HG02642 (cell line): ENCODE measurements at regions not wholly inside any gene's neighbourhood (a gene's known extent, or its start where the extent isn't known, plus 50 kb on each side); places are given as distances from the start of the nearest gene placed in this dataset.

ENCODE experiments used
- ATAC-seq: cut with Tn5 transposase; IDR thresholded peaks from one replicate; pipeline ENCODE4 v1.9.1; 2021; ENCODE audit warnings: mild to moderate bottlenecking; ENCODE audit not compliant: unreplicated experiment, poor library complexity

DNA sequence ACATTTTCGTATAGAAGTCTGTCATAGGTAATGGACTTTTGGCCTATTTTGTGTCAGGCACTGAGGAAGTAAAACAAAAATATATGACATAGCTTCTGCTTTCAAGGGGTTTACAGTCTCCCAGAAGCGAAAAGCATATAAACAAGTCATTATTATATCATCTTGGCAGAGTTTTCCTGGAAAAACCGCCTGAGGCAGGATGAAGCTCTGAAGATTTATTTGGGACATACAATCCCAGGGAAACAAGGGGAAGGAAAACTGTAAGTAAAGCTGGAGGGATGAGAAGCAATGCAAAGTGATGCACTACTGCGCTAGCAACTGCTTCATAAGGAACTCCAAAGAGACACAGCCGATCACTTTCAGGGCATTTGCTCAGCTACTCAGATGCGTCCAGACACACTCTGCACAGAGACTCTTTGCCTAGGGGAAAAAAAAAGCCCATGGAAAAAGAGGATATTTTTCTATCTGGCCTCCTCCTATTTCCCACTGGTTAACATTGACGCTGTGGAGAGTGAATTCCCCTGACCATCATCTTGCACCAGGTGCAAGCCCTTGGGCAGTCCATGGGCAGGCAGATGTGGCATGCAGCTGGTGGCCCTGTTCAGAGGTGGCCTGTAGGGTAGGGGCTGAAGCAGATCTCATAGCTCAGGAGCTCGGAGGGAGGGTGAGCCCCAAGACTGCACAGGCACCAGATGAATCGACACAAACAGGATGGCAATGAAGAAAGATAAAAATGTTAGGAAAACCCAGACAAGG is 158.1 kb downstream of the METTL4 start:
- no peak for ATAC-seq

DNA sequence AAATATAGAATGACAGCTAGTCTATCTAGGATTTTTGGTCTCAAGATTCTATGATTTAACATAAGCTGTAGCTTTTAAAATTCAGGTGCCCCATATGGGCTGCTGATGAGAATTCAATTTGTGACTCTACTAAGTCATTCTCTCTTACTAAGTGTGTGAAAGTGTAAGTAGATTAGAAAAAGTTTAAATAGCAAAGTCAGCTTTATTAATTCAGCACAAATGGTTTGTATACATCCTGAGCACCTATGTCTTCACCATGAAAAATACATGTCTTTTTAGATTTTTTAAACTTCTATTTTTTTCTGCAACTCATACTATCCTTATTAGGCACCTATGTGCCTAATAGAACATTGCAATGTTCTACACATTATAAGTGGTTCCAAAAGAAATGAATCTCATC is 157.1 kb downstream of the METTL4 start:
- no peak for ATAC-seq

DNA sequence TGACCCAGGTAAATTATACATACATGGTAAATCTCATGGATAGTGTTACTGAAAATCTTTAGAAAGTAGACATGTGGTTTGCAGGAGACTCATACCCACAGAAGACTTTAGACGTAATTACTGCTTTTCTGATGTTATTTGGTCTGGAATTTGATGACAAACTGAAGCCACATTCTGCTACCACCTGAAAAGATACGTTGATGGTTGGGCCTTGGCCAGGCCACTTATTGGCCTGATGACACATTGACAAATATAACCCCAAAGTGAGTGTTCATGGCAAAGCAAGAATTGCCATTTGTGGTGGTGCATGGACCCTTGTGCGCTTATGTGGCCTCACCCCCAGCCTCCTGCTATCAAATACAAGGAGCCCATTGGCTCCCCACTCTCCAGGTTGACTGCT is 155.6 kb downstream of the METTL4 start:
- ATAC-seq: no peak

DNA sequence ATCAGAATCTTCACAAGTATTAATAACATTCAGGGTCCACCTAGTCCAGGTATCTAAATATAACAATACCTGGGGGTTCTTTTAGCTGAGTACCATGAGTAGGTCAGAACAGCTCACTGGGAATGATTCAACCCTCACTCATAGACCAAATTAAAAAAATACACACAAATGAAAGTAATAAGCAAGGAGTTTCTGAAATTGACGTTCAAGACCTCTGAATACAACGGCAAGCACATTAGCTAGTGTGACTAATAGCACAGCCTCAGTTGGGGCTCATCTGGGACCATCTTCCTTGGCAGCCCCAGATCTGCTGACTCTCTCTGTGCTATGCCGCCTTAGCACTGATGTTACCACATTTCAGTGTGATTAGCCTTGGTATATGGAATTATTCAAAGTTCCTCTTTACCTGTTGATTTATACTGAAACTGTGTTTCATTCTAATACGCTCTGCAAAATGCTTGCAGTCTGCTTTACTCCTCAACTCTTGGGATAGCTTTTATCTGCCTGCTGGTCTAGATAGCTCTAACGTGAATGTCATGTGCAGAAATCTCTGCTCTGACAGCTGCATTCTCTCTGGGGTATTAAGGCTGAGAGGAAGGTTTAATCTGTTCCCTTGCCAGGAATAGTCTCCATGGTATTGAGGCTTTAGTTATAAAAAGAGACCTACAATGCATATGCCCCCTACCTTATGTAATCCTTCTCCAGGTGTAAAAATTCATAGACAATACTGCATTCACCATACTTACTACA is 153.3 kb downstream of the METTL4 start:
- ATAC-seq: no peak

DNA sequence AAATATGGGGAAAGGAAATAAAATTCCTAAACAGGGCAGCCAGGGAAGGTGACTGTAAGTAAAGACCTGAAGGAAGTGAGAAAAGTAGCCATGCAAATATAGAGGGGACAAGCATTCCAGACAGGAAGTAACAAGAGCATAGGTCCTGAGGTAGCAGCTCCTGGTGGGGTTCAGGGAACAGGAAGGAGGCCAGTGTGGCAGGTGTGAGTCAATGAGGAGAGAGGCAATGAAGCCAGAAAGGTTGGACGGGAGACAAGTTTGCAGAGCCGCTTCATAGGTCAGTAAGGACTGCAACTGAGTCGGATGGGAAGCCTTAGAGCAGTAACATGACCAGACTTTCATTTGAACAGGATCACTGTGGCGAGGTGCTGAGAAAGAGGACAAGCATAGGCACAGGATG is 150.9 kb downstream of the METTL4 start:
- no peak for ATAC-seq

DNA sequence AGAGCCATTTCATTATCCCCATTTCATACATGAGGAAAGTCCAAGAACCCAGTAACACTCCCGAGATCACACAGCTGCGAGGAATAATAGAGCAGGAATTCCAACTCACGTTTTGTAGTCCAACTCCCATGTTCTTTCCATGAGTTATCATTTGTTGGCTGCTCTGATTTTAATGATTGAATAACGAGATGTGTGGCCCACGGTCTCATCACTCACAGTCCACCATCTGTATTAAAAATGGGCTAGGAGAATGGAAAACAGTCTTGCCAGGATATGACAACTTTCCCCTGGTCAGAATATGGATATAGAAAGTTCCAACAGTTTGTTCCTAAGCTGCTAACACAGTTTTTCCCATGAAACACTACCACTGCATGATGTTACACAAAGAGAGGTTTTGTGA is 147.5 kb downstream of the METTL4 start:
- no peak for ATAC-seq

DNA sequence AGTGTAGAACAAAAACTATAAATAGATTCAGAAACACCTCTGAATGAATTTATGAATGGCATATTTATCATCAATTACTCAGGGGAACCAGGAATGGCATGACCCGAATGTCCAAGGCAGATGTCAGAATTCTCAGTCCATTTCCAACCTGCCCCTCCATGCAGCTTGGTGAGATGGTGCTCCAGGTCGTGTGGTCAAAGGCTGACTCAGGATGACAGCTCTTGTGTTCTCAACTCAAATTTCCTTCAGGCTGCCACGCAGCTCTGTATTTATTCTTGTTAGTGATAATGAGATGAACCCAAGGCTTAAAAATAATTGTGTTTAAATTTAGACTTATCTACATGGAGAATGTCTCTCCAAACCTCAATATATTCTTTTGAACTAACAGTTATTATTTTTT is 146.9 kb downstream of the METTL4 start:
- ATAC-seq: no peak

DNA sequence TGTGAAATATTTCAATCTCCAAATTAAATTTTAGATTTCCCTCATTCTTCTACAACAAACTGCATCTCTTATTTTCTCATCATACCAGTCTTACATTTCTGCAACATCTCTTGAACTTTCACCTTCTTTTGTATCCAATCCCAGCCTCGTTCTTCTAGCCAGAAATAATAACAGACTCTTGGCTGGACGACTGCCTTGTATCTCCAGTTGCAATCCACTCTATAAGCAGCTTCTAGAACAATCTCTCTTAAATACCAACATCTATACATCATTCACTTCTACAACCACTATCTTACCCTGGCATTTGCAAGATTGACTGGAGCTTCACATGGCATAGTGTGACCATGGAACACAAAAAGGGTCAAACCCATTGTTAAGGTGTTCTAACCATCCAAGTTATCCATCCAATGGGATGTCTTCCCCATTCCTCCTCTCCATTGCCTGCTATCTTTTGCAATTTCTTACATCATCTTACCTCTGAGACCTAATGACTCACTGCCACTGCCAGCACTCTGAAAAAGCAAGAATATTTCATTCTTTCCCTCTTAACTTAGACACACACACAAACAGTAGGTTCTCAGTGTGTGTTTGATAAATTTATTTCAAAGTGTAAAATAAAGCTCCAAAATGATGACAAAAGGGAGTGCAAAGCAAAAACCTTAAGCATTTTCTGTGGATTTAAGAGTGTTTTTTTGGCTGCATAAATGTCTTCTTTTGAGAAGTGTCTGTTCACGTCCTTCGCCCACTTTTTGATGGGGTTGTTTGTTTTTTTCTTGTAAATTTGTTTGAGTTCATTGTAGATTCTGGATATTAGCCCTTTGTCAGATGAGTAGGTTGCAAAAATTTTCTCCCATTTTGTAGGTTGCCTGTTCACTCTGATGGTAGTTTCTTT is 145.6 kb downstream of the METTL4 start:
- no peak for ATAC-seq

DNA sequence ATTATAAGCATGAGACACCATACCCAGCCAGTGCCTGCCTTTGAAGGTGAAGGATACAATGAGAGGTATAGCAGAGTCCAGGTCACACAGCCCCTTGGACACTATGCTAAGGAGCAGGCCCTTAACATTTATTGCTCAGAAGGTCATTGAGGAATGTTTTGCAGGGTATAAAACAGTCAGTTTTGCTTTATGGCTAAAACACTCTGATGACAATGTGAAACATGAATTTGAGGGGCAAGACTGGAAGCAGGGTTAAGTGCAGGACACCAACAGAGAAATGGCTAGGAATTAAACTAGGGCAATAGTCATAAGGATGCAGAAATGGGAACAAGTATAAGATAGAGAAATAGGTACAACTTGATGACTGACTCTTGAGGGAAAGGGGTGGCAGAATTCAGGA is 141.1 kb downstream of the METTL4 start:
- no peak for ATAC-seq

DNA sequence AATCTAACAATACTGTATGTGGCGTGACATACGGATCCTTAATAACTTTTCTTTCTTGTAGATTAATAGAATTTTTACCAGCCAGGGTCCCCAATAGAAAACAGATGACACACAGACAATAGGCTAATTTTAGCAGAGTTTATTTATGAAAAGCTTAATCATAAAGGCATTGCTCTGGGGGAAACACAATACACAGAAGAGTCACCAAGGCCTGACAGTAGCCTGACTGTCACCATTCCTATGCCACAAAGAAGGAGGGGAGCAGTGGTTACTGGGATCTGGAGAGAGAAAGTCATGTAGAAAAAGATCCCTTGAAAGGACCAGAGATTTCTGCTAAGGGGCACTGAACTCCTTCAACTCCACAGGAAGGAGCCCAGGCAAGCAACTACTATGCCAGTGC is 139.5 kb downstream of the METTL4 start:
- no peak for ATAC-seq

DNA sequence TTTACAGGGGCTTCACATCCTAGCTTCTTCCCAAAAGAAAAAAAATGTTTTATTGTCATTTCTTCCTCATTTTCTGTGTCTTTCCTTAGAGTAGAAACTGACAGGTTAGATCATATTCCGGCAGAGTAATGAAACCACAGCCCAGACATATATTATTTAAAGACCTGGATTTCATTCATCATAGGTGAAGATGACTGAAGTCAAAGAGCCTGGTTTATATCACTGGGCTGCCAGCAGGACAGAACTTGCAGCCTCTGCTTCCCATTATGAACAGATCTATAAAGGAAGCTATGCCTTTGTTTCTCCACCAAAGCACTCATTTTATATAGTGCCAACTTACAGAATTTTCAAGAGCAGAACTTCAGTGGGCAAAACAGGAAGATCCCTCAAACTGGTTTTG is 137.9 kb downstream of the METTL4 start:
- ATAC-seq: no peak

DNA sequence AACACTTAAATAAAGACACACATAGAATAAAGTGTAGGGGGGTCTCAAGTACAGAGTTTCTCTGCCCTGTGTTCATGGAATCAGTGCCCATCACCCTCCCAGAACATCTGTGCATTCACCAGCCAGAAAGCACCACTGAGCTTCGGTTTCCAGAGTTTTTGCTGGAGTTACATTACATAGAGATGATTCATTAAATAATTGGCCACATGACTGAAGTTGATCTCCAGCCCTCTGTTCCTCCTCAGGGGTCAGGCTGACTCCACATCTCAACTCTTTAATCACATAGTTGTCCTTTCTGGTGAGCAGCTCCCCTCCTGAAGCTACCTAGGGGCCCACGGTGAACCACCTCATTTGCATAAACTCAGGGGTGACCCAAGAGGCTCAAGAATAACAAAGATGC is 129.8 kb downstream of the METTL4 start:
- no peak for ATAC-seq

DNA sequence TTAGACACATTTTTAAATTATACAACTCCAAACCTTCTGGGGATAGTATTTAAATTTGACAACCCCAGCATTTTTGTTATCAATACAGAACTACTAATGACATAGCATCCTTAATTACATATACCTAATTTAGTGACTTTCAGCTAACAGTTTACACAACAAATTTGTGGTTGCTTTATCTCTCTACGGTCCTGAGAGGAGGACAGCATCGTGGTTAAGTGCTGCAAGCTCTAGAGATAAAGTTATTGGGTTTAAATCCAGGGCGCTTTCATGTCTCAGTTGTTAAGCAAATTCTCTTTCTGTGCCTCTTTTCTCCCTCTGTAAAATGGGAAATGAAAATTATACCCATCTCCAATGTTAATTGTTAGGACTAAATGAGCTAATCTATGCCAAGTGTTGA is 129.3 kb downstream of the METTL4 start:
- ATAC-seq: no peak

DNA sequence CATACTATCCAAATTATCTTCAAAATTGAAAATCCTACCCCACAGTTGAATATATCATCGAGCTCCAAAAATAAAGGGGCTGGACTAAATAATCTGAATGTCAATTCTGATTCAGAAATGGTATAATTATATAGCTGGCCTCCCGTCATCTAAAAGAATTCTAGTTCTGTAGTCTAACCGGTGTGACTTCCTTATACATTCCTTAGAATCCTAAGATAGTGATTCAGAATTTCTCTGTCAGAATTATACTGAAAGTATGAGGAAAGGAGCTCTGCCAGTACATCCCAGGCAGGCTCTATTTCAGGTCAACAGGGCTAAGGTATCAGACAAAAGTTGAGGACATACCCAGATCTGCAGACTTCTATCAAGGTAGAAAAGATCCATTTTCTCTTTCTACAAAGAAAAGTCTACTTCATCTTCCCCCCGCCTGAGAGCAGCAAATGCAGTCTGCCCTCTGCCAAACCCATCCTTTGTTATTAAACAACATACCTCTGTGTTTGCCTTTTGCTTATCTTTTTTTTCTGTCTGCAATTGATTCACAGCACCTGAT is 128.5 kb downstream of the METTL4 start:
- no peak for ATAC-seq

DNA sequence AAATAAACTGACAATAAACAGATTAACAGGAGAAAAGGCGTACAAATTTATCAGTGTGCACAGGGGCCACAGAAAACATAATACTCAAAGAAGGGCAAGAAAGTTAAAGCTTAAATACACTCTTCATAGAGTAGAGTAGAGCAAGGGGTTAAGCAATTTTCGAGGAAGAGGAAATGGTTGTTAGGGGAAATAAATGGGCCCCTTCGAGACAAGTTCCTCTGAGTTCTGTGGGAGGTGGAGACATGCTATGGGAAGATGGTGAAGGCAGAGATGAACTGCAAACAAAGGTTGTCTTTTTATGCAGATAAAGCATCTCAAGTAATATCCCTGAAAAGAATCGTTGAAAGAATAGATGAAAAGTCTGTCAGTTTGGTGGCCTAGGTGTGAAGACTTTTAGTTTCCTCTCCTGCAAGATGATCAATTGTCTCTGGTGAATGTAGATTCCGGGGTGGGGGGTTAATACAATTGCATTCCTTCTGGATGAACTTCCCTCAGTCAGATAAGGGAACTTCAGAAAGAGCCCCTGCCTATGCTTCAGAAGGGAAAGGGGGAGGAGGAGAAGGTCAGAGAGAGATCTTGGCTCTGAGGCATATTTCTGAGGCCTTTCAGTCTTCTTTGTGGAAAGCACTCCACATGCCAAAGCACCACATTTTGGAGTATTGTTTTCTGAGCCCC is 127.0 kb downstream of the METTL4 start:
- ATAC-seq: no peak

DNA sequence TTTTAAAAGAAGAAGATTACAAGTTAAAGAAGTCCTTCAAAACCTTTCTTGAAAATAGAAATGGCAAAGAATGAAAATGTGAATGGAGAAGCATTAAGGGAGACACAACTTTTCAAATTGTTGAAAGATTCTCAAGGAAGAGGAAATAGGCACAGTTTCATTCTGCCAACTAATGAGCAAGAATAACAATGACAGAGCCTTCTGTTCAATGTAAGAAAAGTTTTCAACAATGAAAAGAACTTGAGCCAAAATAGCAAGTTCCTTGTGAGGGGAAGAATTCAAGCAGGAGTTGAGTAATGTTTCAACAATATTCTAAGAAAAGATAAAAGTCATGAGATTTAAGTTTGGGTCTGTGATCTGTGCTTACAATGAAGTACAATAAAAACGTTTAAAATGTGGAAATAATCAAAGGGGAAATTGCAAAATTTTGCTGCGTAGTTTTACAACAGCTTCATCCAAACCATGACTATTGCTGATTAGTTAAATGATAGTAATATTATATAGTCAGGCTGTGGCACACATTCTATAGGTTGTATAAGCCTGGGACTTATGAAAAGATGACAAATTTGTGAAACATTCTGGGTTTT is 122.6 kb downstream of the METTL4 start:
- ATAC-seq: no peak

DNA sequence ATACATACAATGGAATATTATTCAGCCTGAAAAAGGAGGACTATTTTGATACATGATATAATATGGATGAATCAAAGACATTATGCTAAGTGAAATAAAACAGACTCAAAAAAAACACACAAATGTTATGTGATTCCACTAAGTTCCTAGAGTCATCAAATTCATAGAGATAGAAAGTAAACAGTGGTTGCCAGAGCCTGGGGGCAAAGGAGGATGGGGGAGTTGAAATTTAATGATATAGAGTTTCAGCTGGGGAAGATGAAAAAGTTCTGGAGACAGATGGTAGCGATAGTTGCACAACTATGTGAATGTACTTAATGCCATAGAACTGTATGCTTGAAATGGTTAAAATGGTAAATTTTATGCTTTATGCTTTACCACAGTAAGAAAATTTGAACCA is 119.7 kb downstream of the METTL4 start:
- ATAC-seq: no peak

DNA sequence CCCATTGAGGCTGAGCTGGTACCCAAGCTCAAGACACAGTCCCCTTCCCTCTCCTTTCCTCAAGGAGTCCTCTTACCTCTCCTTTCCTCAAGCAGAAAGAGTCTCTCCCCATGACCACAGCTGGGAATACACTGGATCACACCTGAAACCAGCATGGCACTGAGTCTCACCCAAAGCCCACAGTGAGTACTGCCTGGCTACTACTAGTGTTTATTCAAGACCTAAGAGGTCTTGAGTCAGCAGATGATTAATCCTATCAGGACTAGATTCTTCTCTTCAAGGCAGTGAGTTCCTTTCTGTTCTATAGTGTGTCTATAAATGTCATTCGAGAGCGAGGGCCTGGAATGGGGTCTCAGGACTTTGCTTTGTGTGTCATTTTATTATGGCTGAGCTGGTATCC is 111.4 kb downstream of the METTL4 start:
- no peak for ATAC-seq

DNA sequence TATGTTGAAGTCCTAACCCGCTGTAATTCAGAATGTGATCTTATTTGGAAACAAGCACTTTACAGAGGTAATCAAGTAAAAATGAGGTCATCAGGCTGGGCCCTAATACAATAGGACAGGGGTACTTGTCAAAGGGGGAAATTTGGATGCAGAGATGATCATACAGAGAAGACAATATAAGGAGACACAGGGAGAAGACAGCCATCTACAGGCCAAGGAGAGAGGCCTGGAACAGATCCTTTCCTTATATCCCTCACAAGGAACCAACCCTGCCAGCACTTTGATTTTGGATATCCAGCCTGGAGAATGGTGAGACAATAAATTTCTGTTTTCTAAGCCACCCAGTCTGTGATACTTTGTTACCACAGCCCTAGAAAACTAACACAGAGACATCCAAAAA is 104.3 kb downstream of the METTL4 start:
- ATAC-seq: no peak

DNA sequence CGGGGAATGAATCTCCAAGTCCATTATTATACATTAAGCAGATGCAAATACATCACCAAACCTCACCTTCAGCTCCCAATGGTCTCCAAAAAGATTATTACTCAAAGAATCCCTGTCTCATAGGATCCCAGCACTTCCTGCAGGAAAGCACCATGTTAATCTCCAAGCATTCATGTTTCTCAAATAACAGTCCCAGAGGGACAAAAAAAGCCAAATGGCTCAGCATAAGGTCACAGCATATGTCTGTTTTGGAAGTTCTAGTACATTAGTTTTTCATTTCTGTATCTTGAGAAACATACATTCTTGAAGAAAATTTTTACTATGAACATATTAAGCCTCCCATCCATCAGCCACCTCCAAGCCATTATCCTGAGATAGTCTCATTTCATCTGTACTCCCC is 103.3 kb downstream of the METTL4 start:
- no peak for ATAC-seq
